ENCODE measurements at regions not wholly inside any gene's neighbourhood (a gene's known extent, or its start where the extent isn't known, plus 50 kb on each side); places are given as distances from the start of the nearest gene placed in this dataset.

DNA sequence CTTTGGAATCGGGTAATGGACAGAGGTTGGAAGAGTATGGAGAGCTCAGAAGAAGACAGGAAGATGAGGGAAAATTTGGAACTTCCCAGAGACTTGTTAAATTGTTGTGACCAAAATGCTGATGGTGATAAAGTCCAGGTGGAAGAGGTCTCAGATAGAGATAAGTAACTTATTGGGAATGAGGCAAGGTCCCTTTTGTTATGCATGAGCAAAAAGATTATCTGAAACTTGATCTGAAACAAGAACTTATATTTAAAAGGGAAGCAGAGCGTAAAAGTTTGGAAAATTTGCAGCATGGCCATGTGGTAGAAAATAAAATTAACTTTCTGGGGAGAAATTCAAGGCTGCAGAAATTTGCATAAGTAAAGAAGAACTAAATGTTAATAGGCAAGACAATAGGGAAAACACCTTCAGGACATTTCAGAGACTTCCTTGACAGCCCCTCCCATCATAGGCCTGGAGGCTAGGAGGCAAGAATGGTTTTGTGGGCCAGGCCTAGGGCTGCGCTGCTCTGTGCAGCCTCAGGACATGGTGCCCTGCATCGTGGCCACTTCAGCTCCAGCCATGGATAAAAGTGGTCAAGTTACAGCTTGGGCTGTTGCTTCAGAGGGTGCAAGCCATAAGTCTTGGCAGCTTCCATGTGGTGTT is 425.7 kb upstream of the PRICKLE1 start:
- no peak for DNase-seq (ENCODE audit: low spot score)

DNA sequence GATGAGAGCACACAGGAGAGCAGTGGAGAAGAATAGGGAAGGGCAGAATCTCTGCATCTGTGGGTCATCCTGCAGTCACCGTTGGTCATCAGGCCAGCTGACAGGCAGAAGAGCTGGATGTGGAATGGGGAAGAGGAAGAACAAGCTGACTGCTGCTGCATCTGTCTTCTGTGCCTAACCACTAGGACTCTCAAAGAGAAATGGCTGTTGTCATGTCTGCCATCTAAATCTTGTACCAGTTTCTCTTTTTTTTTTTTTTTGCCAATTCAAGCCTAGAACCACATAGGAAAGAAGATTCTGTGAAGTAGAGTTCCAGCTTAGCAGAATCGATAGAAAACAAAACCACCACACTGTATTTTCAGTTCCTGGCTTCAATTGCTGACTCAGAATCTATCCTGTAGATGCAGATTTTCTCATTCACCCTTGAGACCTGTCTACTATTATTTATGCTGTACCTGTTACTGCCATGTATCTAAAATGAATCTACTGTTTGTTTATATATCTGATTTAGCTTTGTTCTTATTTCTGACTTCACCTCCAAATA is 421.9 kb upstream of the PRICKLE1 start:
- DNase-seq (ENCODE audit: low spot score), result no peak

DNA sequence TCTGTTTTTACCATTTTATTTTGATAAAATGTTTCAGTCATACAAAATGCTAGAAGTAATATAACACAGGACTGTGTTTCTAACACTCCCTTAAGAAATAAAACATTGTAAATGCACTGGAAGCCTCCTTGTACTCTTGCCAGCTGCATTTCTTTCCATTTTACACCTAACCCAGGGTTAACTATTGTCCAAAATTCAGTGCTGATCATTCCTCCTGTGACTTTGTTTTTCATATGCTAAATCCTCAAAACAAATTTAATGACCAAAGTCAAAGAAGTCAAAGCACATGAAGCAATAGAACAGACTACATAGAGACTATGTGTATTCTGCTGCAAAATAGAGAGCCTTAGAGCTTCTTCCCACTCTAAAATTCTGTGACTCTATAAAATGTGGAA is 420.3 kb upstream of the PRICKLE1 start:
- DNase-seq (ENCODE audit: low spot score), result no peak

DNA sequence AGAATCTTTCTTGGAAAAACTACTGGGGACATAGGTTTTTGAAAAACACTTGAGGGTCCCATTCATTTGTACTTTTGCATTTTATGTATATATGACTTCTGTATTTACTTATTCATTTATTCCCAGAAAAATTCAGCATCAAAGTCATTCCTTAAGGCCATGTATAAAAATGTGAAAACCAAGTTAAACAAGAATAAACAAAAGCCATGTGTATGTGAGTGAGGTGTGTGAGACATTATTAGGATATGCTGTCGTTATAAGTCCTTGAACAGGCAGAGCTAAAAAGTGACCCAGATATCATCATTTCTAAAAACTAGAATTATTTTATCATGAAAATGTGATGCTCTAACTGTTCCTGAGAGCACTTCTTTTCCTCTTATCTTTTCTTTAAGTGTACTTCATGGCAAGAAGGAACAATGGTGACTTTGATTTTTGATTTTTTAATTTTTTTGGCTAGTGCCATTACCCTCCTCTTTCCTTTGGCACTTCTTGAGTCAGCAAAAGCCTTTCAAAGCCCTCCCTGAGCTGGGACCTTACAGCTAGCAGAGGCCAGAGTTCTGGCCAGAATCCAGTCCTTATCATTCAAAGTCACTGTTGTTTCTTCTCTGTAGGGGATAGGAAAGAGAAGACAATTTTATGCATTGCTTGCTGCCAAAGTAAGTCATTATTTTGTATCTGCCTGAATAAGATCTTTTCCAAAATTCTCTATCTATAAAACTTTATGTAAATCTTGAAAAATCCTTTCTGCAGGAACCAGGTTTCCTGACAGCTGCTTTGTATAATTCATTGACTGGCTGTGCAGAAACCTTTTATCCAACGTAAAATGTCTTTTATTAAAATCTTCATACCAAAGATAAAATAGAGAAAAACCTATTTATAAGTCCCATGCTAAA is 419.7 kb upstream of the PRICKLE1 start:
- DNase-seq (ENCODE audit: low spot score), result no peak

DNA sequence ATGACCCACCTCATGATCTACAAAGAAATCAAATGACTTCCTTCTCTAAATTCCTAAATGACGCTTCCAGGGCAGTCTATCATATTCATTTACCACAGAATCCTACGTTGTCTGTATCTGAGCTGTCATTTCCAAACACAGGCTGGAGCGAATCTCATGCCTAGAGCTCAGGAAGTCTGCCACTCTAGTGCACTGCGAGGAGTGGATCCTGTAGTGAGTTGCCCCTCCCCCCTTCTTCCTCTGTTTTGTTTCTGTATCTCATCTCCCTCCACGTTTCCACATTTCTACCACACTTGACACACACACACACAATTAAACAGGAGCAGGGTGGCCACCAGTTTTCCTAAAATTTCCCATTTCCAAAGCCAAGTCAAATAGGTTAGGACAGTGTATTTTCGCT is 415.4 kb upstream of the PRICKLE1 start:
- DNase-seq (ENCODE audit: low spot score), result no peak

DNA sequence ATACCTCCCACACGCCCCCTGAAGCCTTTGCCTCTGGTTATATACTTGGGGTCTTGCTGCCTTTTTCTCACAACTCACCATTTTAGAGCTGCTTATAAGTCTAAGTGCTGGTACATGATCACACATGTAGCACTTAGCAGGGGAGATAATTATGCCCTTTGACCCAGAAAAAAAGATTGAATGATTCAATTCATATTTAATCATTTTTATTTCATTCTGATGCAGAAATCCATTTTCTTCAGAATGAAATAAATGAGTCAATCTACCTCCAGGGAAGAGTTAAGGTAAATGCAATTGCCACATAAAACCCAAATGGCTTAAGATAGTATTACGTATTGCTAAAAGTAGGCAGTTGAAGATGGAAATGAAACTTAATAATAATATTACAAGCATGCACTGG is 414.6 kb upstream of the PRICKLE1 start:
- no peak for DNase-seq (ENCODE audit: low spot score)

DNA sequence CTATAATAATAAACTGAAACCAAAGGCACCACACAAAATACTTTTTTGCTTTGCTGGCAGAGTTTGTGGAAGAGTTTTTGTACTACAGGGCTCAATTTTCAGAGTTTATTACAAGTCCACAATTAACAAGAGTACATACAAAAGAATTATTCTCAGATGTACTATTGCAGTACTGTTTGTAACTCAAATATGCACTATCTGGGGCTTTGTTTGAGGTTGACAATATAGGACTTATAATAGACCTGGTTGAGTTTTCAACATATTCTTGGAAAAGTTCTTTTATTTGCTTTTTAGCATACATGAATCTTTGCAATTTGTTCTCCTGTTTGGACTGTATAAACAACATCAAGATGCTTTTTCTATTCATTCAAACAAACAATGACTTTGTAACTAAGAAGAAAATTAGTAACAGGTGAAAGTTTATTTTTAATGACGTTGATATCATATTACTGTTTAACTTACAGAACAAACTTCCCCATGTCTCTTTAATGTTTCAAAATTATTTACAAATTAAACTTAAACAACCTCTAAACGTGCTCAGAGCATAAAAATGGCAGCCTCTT is 407.4 kb upstream of the PRICKLE1 start:
- no peak for DNase-seq (ENCODE audit: low spot score)

DNA sequence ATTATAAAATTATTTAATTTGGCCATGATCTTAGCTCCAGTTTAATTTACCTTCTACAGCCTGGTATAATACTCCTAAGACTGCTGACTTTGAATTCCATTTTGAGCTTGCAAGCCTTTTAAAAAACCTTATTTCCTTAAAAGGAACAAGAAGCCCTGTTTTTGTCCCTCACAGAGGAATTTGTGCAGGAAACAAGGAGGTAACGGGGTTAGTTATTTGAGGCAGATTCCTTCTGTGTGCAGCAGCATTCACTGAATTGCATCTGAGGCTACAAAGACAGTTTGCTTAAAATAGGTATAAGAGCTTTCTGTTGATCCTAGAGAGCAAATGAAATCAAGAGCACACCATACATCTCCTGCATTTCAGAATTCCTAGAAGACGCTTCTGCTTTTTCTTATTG is 403.3 kb upstream of the PRICKLE1 start:
- no peak for DNase-seq (ENCODE audit: low spot score)

DNA sequence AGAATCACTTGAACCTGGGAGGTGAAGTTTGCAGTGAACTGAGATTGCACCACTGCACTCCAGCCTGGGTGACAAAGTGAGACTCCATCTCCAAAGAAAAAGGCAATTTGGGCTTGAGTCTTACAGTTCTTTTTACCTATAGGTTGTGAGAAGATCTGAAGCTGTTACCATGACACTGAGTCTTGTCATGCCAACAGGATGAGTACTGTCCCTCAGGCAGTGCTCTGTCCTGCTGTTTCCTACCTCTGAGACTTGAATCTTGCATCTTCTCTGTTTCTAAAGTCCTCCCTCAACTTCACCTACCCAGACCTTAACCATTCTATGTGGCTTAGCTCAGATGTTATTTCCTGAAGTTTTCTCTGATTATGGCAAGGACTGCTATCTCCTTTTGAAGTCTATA is 400.8 kb upstream of the PRICKLE1 start:
- no peak for DNase-seq (ENCODE audit: low spot score)

DNA sequence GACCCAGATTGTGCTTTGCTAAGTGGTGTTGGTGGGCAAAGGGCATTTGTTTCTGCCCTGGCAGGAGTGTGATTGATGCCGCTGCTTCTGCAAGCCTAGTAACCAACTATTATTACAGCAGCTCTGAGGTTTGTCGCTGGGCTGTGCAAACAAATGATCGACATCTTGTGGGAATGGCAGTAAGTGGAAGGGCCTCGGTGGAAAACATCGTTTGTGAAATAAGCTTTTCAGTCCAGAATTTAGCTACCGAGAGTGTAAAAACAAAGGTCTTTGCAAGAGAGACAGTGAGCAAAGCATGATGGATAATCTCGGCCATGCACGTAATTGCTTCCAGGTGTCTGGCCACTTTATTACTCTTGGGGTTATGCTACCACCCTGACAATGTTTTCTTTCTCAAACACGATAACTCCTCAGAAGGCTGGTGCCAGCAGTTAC is 397.7 kb upstream of the PRICKLE1 start:
- no peak for DNase-seq (ENCODE audit: low spot score)

DNA sequence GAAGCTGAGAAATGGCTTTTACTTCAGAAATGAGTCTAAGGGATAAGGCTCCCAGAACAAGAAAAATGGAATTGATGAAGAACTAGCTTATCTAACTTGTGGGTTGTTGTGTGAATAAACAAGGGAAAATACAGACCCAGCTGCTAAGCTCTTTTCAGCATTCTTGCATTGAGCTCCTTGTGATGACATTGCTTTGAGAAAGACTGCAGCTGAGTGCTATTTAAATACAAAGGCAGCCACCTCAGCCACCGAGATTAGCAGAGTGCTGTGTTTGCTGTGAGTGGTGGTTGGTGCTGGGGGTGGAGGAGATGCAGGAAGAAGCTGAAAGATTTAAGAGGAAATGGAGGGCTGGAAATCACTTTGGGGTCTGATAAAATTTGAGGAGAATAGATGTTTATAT is 396.0 kb upstream of the PRICKLE1 start:
- no peak for DNase-seq (ENCODE audit: low spot score)

DNA sequence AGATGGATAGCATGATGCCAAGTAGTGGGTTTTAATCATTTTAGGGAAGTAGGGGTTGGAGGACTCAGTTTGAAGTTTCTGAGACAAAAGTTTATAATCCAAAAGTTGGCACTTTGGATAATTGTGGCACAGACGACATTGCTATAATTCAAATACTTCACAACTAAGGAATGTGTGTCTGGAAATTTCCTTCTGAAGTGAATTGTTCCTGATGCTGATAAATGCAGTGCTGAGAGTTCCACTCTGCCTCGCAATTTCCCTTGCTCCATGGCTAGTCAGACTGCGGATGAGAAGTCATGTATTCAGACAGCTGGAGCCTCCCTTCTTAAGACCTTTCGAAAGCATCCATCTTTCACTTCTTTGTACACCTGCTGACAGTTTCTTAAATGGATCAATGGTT is 393.3 kb upstream of the PRICKLE1 start:
- no peak for DNase-seq (ENCODE audit: low spot score)

DNA sequence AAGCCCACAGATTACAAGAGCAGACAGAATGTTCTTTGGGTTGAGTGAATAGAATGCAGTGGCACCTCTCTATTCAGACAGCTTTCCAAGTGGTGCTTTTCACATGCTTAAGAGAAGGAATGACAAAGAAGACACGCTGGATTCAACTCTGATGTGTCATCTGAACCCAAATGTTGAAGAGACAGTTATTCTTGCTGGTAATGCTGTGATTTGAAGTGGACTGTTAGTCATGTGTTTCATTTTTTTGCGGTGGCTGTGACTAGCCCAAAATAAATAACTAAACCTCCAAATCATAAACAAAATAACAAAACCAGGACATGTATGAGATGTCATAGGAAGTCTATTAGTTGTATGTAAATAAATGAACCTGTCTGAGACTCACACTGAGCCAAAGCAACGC is 391.8 kb upstream of the PRICKLE1 start:
- DNase-seq (ENCODE audit: low spot score), result no peak

DNA sequence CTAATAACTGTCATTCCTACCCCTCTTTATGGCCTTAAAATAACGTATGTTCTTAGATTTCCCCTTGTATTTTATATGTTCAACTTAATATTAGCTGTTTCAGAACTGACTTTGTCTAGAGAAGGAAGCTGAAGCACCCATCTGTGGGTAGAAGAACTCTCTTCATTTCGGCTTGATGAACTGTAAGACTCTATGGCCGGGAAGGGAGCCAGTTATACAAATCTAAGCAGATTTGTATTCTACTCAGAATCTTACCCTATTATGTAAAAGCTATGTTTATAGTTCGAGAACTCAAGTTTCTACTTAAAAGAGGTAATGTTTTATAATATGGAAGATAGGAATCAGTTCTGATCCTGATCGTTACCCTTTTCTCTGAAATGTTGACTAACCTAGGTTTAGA is 390.9 kb upstream of the PRICKLE1 start:
- no peak for DNase-seq (ENCODE audit: low spot score)

DNA sequence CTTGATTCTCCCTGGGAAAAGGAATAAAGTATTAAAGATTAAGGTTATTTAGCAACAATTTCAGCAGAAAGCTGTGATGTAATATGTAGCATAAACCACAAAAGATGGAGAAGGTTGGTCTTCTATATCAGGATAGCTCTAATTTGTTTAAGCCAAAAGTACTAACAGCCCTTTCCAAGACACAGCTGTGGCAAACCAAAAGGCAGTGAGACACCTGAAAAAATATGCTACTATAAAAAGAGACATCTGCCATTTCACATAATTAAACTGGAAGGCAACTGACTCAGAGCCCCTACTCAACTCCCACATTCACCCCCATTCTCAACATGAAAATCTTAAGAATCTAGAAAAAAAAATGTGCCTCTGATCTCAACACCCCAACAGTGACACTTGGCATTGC is 390.2 kb upstream of the PRICKLE1 start:
- DNase-seq (ENCODE audit: low spot score), result no peak

DNA sequence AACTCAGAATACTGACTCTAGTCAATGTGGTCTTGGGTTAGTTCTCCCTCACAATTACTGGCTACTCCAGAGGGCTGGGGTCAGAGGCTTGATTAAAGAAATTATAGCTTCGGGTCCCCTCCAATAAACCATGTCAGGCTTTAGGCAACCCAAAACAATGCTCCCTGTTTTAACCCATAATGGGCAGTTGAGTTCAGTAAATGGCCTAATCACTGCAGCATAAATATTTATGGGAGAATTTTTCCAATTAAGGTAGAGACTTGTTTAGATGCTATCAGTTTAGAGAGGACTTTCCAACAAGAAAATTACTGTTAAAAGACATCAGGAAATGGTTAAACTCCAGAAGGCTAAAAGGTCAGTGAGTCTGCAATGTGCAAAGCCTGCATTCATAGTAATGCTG is 389.2 kb upstream of the PRICKLE1 start:
- no peak for DNase-seq (ENCODE audit: low spot score)

DNA sequence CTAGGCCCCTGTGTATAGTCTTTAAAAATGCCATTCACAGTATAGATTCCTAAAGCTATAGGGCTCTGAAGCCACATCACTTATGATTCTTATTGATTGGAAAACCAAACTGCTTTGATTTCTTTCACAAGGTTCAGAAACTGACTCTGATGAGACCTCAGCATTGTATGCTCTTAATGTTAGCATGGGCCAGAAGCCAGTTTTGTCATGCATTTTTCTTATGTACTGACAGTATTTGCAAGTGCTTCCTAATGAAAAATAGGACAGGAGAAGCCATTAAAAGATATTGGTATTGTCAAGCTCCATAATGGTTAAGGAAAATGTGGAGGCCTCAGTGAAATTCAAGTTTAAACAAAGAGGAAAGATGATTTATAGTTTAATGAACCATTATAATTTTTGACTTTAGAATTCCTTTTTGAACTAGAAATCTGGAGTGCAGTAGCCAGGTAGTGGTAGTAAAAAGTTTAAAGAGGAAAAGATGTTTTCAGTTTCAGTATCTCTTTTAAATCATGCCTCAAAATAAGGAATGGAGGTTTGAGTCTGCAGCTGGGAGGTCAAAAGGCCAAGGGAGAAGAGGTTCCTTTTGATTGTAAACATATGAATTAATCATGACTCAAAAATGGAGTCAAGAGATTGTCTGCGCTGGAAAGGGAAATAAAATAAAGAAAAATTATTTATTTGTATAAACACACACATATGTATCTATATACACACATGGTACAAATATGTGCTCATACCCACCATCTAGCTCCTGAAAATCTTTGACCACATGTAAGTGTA is 388.1 kb upstream of the PRICKLE1 start:
- DNase-seq (ENCODE audit: low spot score), result no peak

DNA sequence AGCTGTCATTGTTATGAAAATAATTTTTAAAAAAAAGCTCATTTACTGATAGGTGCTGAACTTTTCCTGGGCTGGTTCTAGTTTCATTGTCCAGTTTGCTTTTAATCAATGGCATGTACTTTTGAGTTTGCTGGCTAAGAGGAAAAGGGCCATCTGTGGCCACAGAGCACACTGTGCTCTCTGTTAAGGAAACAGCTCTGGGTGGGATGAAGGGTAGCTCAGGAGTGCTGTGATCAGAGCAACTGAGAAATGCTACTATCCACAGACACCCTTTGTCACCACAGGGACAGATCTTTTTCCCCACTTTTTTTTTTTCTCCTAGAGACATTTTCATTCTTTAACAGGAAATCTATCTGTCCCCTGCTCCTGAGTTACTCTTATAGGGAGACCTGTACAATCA is 387.1 kb upstream of the PRICKLE1 start:
- DNase-seq (ENCODE audit: low spot score), result no peak

DNA sequence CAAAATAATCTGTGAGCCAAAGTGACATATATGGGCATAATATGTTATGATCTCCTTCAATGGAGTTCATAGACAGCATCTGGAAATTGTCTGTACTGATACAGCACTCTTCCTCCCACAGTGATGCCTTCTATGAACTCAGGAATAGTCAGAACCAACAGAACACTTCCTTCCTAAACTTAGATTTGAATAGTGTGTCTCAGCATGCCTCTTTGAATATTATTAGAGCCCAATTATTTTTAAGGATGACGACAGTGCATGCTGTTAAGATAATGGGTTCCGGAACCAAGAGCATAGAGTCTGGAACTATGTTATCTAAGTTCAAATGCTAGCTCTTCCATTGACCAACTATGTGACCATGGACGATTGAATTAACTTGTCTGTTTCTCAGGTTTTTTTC is 386.6 kb upstream of the PRICKLE1 start:
- DNase-seq (ENCODE audit: low spot score), result no peak

DNA sequence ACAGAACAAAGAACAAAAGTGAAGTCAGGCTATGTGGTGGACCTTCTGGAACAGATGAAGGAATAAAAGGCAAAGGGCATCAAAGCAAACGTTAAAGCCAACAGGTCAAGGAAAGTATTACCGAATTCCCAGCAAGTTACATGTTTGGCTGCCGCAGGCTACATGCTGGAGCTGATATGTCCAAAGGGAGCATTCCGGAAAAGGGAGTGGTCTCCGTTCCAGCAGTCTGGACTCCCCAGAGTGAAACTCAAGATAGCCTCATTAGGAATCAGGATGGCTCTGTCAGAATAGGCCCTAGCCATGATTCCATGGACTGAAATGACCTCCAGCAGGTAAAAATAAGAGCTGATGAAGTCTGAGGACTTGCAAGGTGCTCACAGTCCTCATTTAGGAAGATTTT is 379.8 kb upstream of the PRICKLE1 start:
- peak; percentile 70 for DNase-seq (ENCODE audit: low spot score)

DNA sequence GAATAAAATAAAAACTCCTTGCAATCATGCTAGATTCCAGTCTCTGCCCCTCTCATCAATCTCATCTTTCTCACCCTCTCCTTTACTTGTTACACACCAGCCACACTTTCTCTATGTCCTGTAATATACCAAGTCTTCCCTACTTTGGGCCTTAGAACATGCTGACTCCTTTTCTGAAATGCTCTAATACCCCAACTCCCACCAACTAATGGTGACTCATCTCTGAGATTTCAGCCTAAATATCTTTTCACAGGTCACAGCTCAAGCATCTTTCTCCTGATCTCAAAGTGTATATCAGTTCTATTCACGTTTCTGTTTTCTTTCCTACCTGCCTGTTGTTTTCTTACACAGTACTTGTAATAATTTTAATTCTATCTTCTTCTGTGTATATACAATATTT is 378.9 kb upstream of the PRICKLE1 start:
- no peak for DNase-seq (ENCODE audit: low spot score)

DNA sequence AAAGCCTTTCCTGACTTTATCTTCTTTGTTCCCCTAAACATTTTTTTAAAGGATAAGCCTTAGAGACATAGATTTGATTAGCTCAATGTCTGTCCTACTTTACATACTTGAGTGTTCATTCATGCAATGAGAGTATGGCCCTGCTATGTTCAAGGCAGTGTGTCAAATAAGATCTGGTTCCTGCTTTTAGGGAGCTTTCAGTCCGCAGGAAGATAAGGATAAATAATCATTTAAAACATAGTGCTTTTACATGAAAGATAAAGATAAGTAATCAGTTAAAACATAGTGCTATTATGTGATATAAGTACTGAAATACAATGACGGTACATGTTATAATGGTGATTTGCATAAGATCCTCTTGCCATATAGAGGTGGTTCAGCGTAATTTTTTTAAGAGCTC is 378.3 kb upstream of the PRICKLE1 start:
- no peak for DNase-seq (ENCODE audit: low spot score)
